ENCODE measurements at regions not wholly inside any gene's neighbourhood (a gene's known extent, or its start where the extent isn't known, plus 50 kb on each side); places are given as distances from the start of the nearest gene placed in this dataset.
"Not testable (repeated sequence)": the region's sequence is repeated elsewhere in the genome, so short reads cannot be mapped to it uniquely, and the experiment has no call there.

DNA sequence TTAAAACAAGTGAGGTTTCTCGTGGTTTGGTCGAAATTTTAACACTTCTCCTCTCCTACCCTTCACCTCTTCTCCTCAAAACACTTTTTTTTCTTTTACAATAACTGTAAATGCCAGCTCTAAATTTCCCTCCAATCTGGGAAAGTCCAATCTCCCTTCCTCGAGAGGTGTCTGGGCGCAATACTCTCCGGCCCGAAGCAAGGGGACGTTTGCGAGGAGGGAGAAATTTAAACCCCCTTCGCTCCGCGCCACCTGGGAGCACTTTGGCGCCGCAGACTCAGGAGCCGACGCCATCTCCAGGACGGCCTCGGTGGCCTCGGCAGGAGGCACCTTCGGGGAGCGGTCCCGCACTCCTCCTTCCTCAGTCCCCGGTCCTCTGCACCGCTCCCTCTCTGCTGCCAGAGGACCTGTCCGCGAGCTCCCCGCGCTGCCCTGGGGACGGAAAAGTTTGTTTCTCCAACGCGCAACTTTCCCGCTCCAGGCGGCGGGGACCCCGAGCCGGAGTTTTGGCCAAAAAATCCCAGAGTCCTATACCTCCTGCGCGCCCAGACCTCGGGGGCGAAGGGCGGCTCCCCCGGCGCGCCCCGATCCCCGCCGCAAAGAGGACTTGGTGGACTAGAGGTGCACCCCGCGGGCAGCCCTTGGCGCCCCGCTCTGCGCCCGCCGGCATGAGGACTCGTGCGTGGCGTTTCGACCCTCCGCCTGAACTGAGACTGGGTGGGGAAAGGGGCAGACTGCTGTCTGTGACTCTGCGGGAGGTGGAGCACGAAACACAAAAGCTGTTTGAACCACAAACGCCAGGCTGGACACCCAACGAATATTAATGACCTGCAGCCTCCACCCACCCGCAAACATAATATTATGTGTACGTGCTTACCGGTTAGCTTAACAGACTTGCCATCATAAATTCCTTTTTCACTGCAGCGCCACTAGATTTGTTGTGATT lies 95.2 kb upstream of the HMGA2 start:
- DNase-seq (ENCODE audit: low read depth in 1 of 2, low spot score in 1 of 2): no peak

DNA sequence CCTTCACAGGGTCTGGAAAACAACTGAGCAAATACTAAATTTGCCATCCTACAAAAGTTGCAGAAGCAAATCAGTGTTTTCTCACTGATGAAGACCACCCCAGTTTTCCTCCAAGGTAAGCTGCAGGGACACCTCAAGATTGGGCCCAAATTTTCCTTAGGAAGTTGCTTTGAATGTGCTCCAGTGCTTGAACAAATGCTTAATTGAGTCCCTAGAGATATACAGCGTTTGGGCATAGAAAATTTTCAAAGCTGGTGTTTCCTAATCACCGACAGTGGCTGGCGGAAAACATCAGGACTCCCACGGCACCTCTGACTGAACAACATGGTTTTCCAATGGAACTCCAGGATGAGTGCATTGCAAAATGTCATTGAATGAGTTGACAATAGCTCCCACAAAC lies 92.5 kb upstream of the HMGA2 start:
- no peak for DNase-seq (ENCODE audit: low read depth in 1 of 2, low spot score in 1 of 2)

DNA sequence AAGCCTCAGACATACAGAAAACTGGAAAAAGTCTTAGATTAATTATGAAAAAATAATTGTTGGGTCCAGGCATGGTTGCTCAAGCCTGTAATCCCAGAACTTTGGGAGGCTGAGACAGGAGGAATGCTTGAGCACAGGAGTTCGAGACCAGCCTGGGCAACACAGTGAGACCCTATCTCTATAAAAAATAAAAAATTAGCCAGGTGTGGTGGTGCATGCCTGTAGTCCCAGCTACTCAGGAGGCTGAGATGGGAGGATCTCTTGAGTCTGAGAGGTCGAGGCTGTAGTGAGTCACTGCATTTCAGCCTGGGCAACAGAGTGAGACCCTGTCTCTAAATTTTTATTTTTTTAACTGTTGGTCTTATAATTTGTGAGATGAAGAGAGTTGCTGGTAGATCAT lies 90.6 kb upstream of the HMGA2 start:
- DNase-seq (ENCODE audit: low read depth in 1 of 2, low spot score in 1 of 2): not testable (repeated sequence)

DNA sequence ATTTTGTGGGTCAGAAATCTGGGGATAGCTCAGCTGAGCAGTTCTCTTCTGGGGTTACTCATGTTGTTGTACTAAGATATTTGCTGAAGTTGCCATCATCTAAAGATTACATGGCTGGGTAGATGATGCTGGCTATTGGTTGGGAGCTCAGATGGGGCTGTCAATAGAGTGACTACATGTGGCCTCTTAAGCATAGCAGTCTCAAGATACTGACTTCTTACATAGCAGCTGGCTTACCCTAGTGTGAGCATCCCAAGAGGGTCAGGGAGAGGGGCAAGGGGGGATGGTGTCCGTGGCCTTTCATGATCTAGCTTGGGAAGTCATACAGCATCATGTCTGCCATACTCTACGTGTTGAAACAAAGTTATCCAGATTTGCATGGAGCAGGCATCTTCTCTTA lies 90.1 kb upstream of the HMGA2 start:
- DNase-seq (ENCODE audit: low read depth in 1 of 2, low spot score in 1 of 2): no peak

DNA sequence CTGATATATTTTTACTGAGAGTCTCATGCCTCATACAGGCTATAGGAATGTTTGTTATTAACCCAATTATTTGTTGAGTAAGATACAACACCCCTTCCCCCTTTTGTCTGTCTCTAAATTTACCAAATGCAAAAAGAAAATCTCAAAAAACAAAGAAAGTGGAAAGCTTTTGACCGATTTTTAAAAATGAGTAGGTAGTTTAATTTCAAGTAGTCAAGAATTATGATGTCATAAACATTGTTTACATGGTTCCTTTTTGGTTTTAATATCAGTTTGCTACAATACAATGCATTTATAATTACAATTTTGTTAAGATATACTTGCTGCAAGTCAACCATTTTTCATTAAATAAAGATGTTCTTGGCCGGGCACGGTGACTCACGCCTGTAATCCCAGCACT lies 84.7 kb upstream of the HMGA2 start:
- no peak for DNase-seq (ENCODE audit: low read depth in 1 of 2, low spot score in 1 of 2)

DNA sequence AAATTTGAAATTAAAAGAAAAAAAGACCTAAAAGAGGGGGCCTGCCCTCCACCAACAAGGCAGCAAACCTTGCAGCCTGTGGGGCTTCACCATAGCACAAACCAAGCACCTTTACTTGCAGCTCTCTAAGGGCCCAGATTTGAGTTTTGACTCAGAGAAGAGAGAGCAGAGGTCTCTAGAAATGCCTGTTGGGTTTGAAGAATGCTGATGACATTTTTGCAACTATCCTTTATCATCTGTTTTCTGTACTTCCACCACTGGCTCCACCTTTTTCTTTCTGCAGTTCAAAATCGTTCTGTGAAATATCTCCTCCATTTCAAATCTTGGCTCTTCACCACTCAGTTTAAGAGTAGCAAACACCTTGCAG lies 83.8 kb upstream of the HMGA2 start:
- no peak for DNase-seq (ENCODE audit: low read depth in 1 of 2, low spot score in 1 of 2)

DNA sequence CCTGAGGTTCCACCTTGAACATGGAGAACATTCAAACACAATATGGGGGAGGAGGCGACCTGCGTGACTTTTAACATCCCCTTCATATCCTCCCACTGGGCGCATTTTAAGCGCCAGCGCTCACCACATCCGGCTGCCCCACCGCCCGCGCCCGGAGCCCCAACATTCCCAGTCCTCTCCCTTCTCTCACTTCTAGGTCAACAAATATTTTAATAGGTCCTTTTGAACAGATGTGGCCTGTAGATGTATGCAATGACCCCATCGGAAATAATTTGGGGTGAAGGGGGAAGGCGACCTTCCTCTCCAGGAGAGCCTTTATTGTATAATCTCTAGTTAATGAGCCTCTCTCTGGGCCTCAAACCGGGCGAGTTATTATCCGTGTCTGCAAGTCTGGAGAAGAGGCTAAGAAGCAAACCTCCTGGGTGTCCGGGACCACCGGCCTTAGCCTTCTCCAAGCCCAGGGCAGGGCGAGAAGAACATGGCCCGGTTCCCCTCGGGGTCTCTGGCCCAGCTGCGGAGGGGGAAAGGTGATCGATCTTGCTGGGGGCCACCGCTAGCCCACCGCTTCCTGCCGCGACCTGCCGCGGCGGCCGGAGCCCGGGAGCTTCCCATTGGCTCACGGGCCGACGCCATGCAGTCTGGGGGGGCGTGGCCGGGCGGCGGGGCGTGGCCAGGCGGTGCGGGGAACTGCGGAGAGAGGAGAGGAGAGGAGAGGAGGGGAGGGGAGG lies 83.2 kb upstream of the HMGA2 start:
- peak in 1 of 2 donors; percentile 41 for DNase-seq (ENCODE audit: low read depth in 1 of 2, low spot score in 1 of 2)

DNA sequence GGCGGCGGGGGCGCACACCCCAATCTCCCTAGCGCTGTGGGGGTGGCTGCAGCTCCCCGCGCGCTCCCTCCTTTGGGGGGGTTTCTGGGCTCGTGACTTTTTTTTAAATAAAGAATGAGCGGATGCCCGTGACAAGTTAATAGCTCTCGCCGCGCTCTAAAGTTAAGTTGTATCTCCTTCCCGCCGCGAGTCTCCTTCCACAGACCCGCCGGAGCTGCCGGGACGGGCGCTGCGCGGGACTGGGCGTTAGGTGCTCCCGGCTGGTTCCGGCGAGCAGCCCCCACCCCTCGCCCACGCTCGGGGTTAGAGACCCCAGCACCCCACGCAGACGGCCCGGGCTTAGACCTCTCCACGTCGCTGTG lies 82.6 kb upstream of the HMGA2 start:
- DNase-seq (ENCODE audit: low read depth in 1 of 2, low spot score in 1 of 2): no peak

DNA sequence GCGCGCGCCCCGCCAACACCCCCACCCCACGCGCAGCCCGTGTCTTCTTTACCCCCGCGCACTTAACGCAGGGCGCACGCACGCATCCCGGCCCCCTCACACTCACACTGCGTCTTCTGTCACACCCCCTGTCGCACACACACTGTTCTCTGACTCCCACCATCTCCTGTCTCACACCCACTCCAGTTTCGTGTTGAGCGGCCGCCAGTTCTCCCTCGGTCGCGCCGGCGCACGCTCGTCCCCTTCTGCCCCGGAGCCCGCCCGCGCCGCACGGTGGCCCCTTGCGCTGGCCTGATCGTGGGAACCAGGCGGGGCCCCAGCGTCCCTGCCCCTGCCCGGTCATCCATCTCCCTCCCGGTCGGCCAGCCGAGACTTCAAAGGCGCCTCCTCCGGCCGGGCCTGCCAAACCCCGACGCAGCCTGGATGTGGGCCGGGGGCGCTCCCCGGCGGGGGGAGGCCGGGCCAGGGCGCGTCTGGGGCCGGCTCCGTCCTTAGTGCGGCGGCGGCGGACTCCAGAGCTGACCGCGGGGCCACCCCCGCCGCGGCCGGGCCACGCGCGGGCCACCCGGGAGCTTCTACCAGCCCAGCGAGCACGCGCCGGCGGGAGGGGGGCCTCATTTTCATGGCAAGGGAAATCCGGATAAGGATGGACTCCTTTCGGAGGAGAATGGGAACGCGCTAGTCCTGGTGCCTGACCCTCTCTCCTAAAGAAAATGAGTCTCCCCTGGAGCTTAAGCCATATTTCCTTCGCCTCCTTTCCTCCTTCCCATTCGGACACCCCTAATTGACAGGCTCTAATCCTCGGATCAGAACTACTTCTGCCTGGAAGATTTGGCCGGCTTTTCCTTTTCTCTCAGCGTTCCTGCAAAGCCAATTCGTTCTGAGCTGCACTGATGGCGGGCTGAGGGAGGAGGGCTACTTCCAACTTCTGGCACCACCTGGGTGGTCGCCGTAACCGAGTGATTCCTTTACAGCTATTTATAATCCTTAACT lies 82.0 kb upstream of the HMGA2 start:
- no peak for DNase-seq (ENCODE audit: low read depth in 1 of 2, low spot score in 1 of 2)

DNA sequence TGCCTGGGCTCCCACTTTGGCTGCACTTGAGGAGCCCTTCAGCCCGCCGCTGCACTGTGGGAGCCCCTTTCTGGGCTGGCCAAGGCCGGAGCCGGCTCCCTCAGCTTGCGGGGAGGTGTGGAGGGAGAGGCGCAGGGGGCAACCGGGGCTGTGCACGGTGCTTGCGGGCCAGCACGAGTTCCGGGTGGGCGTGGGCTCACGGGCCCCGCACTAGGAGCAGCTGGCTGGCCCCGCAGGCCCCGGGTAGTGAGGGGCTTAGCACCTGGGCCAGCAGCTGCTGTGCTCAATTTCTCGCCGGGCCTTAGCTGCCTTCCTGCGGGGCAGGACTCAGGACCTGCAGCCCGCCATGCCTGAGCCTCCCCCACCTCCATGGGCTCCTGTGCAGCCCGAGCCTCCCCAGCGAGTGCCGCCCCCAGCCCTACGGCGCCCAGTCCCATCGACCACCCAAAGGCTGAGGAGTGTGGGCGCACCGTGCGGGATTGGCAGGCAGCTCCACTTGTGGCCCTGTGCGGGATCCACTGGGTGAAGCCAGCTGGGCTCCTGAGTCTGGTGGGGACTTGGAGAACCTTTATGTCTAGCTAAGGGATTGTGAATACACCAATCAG lies 79.9 kb upstream of the HMGA2 start:
- DNase-seq (ENCODE audit: low read depth in 1 of 2, low spot score in 1 of 2): not testable (repeated sequence)

DNA sequence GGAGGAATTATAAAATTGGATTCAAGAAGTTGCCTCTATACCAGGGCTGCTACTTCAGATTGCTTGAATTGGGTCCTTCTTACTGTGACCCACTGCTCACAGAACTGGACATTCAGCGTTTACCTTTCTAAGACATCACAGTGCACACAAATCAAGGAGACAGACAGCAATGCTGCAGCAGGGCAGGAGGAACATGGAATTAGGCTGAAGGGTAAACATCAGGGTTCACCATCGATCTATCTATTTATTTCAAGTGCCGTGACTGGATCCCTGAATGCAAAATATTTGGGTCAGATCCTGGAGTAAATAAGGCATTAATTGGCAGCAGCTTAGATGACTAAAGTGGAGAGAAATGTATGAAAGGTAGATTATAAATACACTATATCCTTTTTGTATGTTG lies 76.9 kb upstream of the HMGA2 start:
- no peak for DNase-seq (ENCODE audit: low read depth in 1 of 2, low spot score in 1 of 2)

DNA sequence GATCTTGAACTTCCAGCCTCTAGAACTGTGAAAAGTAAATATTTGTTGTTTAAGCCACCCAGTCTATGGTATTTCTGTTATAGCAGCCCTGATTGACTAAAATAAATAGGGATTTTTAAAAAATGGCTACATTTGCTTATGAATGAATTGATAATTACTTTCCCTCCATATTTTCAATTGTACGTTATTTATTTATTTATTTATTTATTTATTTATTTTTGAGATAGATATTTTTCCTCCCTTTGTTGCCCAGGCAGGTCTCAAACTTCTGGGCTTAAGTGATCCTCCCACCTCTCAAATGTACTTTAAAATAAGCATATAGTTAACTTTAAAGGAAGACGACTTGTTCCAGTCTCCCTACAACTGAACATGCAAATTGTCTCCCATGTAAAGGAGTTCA lies 76.0 kb upstream of the HMGA2 start:
- no peak for DNase-seq (ENCODE audit: low read depth in 1 of 2, low spot score in 1 of 2)

DNA sequence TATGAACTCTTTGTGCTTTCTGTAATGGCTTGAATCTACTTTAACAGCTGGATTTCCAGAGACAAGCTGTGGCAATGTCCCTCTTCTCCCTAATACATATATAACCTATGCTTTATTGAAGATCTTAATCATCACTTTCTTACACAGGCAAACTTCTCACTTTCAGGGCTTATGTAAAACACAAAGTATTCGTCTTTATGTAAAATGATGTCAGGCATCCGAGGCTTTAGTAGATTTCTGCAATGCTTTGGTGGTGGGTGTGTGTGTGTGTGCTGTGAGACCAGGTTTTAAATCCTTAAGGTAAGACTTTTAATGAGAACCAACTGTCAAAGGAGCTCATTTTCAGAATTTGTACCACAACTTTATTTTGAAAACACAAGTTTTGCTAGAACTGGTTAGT lies 70.0 kb upstream of the HMGA2 start:
- no peak for DNase-seq (ENCODE audit: low read depth in 1 of 2, low spot score in 1 of 2)

DNA sequence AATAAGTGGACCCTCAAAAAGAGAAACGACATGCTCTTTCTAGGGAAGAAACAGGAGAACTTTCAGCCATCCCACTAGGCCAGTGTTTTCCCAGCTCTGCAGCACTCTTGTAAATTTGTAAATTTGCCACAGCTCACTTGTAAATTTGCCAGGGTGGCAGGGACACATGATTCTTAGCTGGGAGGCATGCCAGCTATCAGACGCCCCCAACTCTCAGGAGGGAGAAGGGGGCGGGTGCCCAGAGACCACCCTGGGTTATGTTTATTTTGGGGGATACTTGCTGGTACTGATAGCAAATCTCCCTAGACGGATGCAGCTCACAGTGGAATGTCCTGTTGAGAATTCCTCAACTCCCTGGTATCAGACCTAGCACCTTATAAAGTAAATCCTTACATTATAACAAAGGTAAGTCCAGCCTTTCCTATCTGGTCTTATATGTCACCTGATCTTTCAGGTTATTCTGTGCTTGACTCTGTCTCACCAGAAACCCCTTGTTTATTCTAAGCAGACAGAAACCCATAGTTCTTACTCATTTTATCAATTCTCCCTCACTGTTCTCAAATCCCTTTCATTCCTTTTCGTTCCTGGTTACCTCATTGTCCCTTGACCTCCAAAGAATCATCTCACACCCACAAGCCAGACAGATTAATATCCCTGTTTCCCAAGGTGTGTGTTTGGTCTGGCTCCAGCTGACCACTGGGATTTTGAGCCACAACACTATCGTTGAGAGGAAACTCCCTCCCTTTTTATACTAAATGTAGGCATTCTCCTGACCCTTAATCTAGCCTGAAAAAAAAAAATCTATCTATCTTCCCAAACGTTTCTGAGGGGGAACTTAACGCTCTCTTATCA lies 69.3 kb upstream of the HMGA2 start:
- DNase-seq (ENCODE audit: low read depth in 1 of 2, low spot score in 1 of 2): no peak

DNA sequence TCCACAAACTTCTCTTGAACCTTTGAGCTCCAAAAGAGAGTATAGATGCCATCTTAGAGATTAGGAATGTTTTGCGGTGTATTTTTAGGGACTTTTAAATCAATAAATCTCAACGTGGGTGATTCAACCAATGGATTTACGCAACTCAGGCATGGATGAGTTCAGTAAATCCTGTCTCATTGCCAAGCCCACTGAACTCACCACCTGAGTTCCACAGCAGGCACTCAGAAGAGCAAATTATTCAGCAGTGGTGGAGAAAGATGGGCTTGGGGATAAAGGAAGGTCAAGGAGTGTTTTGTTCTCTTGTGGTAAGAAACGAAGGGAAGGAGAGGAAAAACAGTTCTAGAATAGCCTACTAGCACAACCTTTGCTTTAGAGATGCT lies 68.7 kb upstream of the HMGA2 start:
- no peak for DNase-seq (ENCODE audit: low read depth in 1 of 2, low spot score in 1 of 2)

DNA sequence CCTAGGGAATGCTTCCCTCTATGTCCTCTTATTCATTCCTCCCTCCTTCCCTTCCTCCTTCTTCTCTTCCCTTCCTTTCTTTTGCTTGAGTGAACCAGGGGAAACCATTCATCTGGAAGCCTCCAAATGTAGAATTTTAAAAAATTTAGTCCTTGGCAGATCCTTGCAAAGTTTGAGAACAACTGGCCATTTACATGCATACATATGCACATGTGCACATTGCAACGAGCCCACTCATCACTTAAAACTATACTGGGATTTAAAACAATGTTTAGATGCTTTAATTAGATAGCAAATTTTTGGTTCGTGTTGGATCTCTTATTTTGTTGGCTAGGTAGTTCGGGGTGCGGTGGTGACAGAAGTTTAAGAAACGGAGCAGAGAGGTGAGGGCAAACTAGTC lies 68.0 kb upstream of the HMGA2 start:
- no peak for DNase-seq (ENCODE audit: low read depth in 1 of 2, low spot score in 1 of 2)

DNA sequence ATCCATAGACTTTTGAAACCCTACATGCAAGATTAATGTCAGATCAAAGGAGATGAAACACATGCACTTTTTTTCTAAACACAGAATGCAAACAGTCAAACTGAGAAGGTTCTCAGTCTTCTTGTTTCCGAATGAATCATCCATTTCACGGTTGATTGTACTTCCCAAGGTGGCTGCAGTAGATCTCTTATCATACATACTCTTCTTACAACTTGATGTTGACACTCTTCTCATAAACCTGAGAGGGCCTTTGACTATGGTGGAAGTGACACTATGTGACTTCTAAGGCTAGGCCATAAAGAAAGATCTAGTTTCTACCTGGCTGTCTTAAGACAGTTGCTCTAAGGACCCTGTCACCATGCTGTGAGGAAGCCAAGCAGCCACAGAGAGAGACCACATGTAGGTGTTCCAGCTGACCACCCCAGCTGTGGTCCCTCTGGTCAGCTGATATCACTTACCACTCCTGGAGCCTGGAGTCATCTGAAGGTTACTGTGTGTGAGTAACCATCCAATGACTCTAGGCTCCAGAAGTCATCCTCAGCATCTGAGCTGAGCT lies 67.2 kb upstream of the HMGA2 start:
- no peak for DNase-seq (ENCODE audit: low read depth in 1 of 2, low spot score in 1 of 2)

DNA sequence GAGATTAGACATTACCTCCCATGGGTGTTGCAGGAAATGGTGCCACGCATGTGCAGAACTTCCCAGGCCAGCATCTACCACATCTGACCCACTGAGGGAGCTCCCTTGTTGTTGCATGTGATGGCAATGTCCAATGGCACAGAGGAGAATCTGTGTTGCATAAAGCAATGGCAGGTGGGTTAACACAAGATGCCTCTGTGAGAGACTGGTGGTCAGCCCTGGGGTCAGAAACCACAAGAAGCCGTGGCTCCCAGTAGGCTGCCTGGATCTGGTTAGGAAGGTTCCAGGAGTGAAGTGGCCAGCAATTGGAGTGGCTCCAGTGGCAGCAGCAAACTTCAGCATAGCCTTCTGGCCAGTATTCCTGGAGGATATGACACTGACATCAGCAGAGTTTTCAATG lies 65.9 kb upstream of the HMGA2 start:
- DNase-seq (ENCODE audit: low read depth in 1 of 2, low spot score in 1 of 2): no peak

DNA sequence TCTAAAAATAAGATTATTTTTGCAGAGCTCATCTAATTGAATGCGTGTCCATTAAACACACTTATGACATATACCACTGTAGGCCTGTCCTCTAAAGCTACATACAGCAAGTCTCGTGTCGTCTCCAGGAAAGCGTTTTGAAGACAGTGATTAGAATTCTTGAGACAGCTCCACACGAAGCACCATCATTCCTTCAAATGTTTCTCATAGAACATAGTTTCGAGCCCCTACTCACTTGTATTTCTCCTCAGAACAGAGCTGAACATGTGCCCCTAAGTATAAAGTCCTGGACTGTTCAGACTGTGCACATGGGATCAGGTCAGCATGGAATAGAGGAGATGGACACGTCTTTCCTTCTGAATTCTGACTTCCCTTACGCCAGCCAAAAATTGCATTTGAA lies 64.5 kb upstream of the HMGA2 start:
- no peak for DNase-seq (ENCODE audit: low read depth in 1 of 2, low spot score in 1 of 2)

DNA sequence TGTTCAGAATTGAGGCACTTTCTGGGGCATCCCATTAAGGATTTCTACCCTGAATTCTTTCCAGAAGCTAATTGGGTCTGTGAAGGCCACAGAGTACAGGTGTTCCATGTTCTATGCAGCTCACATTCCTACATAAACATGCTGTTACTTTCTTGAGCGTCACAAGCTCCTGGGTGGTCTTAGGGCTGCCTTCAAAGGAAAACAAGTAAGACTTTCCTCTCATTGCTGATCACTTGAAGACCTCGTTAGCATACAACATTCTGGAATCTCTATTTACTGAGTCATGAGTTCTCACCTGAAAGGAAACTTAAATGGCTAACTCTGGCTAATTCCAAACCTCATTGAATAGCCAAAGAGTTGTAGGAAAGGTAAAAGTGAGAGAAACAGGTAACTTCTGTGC lies 63.0 kb upstream of the HMGA2 start:
- DNase-seq (ENCODE audit: low read depth in 1 of 2, low spot score in 1 of 2): no peak

Measured in activated CD4-positive, alpha-beta T cell treated with anti-CD3 and anti-CD28 coated beads, Interleukin-2, amount 50 U/mL, for 24 hours (primary cell).